Natural killer cell (primary cell): ENCODE measurements at regions not wholly inside any gene's neighbourhood (a gene's known extent, or its start where the extent isn't known, plus 50 kb on each side); places are given as distances from the start of the nearest gene placed in this dataset.

ENCODE experiments used
- ATAC-seq, 3 donors: fragments of 150-1000 bp in 2 of 3; fragments of 200-7000 bp in 1 of 3; cut with Tn5 transposase; 1 replicate in 1 of 3; 2 replicates in 2 of 3; pipeline ENCODE4 v1.10.0; 2021; ENCODE audit warnings: mild to moderate bottlenecking in 2 of 3, moderate library complexity in 2 of 3
- DNase-seq, 2 donors: peaks; one replicate each; pipeline versions ENCODE4 v3.0.0 to v3.0.0-alpha.2; 2013 to 2021; ENCODE audit warnings: mixed read lengths in 1 of 2
- H3K27ac ChIP-seq: one replicate; pipeline ENCODE4 v1.5.1; 2013; ENCODE audit warnings: mild to moderate bottlenecking, low read length
- H3K27me3 ChIP-seq: one replicate; pipeline ENCODE4 v1.6.1; 2013; ENCODE audit warnings: low read length; ENCODE audit not compliant: control insufficient read depth, insufficient read depth
- H3K36me3 ChIP-seq: one replicate; pipeline ENCODE4 v1.6.1; 2013; ENCODE audit warnings: low read length; ENCODE audit not compliant: control insufficient read depth, insufficient read depth
- H3K4me1 ChIP-seq: one replicate; pipeline ENCODE4 v1.6.1; 2013; ENCODE audit warnings: low read length; ENCODE audit not compliant: control insufficient read depth, insufficient read depth
- H3K4me3 ChIP-seq: one replicate; pipeline ENCODE4 v1.5.1; 2013; ENCODE audit warnings: low read length
- H3K9me3 ChIP-seq: one replicate; pipeline ENCODE4 v1.6.1; 2013; ENCODE audit warnings: low read length; ENCODE audit not compliant: control insufficient read depth, insufficient read depth
- H3K27ac Mint-ChIP-seq, 2 donors: one replicate each; pipeline ENCODE4 v1.8.0; 2022; ENCODE audit warnings: mild to moderate bottlenecking in 2 of 2, mixed read lengths in 2 of 2, moderate library complexity in 1 of 2
- H3K27me3 Mint-ChIP-seq, 2 donors: one replicate each; pipeline ENCODE4 v1.8.0; 2022; ENCODE audit warnings: low read depth in 2 of 2, mixed read lengths in 2 of 2
- H3K36me3 Mint-ChIP-seq: one replicate; pipeline ENCODE4 v1.8.0; 2022; ENCODE audit warnings: mixed read lengths
- H3K4me1 Mint-ChIP-seq, 2 donors: one replicate each; pipeline ENCODE4 v1.8.0; 2022; ENCODE audit warnings: mixed read lengths in 2 of 2
- H3K4me3 Mint-ChIP-seq: one replicate; pipeline ENCODE4 v1.8.0; 2022; ENCODE audit warnings: mild to moderate bottlenecking, moderate library complexity, mixed read lengths
- H3K9me3 Mint-ChIP-seq, 2 donors: one replicate each; pipeline ENCODE4 v1.8.0; 2022; ENCODE audit warnings: mixed read lengths in 2 of 2
- WGBS: methylation state at CpG from one replicate; pipeline ENCODE4 v1.1.7; 2013; ENCODE audit warnings: missing lambda C conversion rate; ENCODE audit not compliant: insufficient coverage; 5-methylcytosine and 5-hydroxymethylcytosine counted together
- intact Hi-C: fragments of 100-400 bp; cut with micrococcal nuclease; formaldehyde crosslinking; loops from one replicate; pipeline ENCODE4 v1.14.2; 2022
- TF ChIP-seq, protein P1 (sequence below): fragments of 200-600 bp; IDR thresholded peaks from one replicate; pipeline ENCODE4 v1.8.0; 2022; ENCODE audit warnings: antibody characterized with exemption

DNA sequence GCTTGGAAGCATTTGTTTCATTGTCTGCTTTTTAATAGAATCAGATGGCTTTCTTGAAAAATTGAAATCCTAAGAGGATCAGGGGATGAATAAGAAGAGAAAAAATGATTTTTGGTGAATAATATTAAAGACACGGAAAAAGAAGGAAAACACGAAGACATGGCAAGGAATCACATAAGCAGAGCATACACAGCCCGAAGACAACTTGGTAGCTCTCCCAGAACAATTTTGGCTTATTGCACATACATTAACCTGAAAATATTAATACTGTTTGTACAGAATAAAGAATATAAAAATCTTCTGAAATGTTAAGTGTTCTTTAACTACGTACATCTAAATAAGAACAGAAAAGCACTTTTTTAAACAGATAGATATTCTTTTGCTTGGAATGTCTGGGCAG is 150.0 kb downstream of the SHOX2 start:
- no peak overlapping the region for H3K4me3 Mint-ChIP-seq
- Histone ChIP-seq H3K36me3 (no peaks in the 10 kb centered on the region), H3K27me3 (no peaks in the 10 kb centered on the region), H3K9me3 (peaks cover 3% of the 10 kb centered on the region), H3K4me1 (no peaks in the 10 kb centered on the region), H3K4me3 (no peak overlapping the region), H3K27ac (no peak overlapping the region)
- no peaks in the 10 kb centered on the region for H3K36me3 Mint-ChIP-seq
- DNase-seq: no peak
- no peaks in the 10 kb centered on the region for H3K4me1 Mint-ChIP-seq
- TF ChIP-seq, protein P1, sequence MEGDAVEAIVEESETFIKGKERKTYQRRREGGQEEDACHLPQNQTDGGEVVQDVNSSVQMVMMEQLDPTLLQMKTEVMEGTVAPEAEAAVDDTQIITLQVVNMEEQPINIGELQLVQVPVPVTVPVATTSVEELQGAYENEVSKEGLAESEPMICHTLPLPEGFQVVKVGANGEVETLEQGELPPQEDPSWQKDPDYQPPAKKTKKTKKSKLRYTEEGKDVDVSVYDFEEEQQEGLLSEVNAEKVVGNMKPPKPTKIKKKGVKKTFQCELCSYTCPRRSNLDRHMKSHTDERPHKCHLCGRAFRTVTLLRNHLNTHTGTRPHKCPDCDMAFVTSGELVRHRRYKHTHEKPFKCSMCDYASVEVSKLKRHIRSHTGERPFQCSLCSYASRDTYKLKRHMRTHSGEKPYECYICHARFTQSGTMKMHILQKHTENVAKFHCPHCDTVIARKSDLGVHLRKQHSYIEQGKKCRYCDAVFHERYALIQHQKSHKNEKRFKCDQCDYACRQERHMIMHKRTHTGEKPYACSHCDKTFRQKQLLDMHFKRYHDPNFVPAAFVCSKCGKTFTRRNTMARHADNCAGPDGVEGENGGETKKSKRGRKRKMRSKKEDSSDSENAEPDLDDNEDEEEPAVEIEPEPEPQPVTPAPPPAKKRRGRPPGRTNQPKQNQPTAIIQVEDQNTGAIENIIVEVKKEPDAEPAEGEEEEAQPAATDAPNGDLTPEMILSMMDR: no peak
- WGBS: 92% methylated on average over 2 of the region's 4 CpGs
- peaks cover 9 to 10% of the 10 kb centered on the region in 2 donors for H3K9me3 Mint-ChIP-seq
- intact Hi-C loops: no loop called here
- H3K27me3 Mint-ChIP-seq: no peaks in the 10 kb centered on the region
- H3K27ac Mint-ChIP-seq: no peak overlapping the region
- ATAC-seq: no peak

DNA sequence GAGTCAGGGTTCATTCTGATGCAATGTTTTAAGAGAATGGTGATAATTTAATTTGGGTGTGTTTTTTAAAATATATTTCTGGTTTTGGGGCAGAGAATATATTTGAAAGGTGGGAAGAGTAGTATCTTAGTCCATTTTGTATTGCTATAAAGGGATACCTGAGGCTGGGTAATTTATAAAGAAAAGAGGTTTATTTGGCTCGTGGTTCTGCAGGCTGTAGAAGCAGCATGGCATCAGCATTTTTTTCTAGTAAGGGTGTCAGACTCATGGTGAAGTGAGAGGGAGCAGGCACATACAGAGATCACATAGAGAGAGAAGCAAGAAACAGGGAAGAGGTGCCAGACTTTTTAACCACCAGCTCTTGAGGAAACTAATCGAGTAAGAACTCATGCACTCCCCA is 152.7 kb downstream of the SHOX2 start:
- Histone ChIP-seq H3K4me1 (no peaks in the 10 kb centered on the region), H3K27me3 (no peaks in the 10 kb centered on the region), H3K27ac (no peak overlapping the region), H3K4me3 (no peak overlapping the region), H3K9me3 (peaks cover 5% of the 10 kb centered on the region), H3K36me3 (no peaks in the 10 kb centered on the region)
- DNase-seq (no peak), ATAC-seq (no peak)
- WGBS: 56% methylated on average over 2 of the region's 2 CpGs
- intact Hi-C loops: no loop called here
- Mint-ChIP-seq H3K9me3 (peaks cover 9 to 12% of the 10 kb centered on the region in 2 donors), H3K27me3 (no peaks in the 10 kb centered on the region), H3K4me3 (no peak overlapping the region), H3K27ac (no peak overlapping the region), H3K4me1 (no peaks in the 10 kb centered on the region), H3K36me3 (no peaks in the 10 kb centered on the region)
- TF ChIP-seq, protein P1: no peak

DNA sequence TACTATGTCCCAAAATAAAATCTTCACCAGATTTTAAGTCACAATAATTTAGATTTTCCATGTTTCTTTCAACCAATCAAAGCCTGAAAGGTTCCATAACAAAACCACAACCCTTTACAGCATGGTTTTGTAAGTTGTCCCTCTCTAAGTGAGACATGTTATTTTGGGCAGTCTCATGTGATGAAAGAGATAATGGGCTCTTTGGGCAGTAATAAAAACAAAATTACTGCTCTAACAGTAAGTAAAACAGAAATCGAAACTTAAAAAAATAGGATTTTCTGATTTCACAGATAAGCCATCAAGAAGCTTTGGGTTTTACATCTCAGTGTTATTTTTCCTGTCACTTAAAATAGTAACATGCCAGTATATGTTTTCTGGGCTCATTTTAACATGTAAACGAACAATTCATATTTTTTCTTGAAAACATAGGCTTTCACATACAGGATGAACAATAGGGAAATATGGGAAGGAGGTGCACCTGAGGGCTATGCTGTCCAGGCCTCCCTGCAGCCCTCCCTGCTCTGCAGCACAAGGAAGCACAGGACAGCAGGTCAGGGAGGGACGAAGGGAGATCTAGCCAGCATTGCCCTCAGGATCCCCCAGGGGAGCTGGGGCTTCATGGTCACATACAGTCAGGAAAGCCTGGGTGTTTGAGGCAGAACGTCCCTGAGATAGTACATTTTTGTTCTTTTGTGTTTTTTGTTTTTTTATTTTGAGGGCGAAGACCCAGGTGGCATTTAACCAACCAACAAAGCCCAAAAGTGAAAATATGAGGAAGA is 157.4 kb downstream of the SHOX2 start:
- intact Hi-C loops: no loop called here
- Mint-ChIP-seq H3K27me3 (no peaks in the 10 kb centered on the region), H3K36me3 (no peaks in the 10 kb centered on the region), H3K9me3 (peaks cover 5 to 6% of the 10 kb centered on the region in 2 donors), H3K27ac (no peak overlapping the region), H3K4me3 (no peak overlapping the region), H3K4me1 (no peaks in the 10 kb centered on the region)
- Histone ChIP-seq H3K27me3 (no peaks in the 10 kb centered on the region), H3K36me3 (no peaks in the 10 kb centered on the region), H3K27ac (no peak overlapping the region), H3K4me3 (no peak overlapping the region), H3K4me1 (no peaks in the 10 kb centered on the region), H3K9me3 (peaks cover 2% of the 10 kb centered on the region)
- TF ChIP-seq, protein P1: no peak
- ATAC-seq: no peak
- DNase-seq: no peak
- 56% methylated on average over 4 of the region's 5 CpGs for WGBS

DNA sequence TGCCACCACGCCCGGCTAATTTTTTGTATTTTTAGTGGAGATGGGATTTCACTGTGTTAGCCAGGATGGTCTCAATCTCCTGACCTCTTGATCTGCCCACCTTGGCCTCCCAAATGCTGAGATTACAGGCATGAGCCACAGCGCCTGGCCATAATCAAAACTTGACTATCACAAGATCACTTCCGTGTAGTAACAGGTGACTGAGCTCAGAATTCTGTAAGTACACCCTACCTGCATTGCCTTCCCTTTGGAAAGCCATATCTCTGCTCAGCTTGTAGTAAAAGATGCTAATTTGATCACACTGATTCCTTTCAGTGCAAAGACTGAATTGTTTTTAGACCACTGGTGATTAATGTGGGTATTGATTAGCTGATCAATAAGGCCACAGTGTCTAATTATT is 167.1 kb downstream of the SHOX2 start:
- no peak overlapping the region for H3K4me3 Mint-ChIP-seq
- no peaks in the 10 kb centered on the region for H3K36me3 ChIP-seq

More for the DNA sequence above, 167.1 kb downstream of the SHOX2 start:
- Histone ChIP-seq H3K4me1 (no peaks in the 10 kb centered on the region), H3K27me3 (no peaks in the 10 kb centered on the region), H3K9me3 (no peaks in the 10 kb centered on the region), H3K4me3 (no peak overlapping the region), H3K27ac (no peak overlapping the region)
- intact Hi-C loops: no loop called here
- Mint-ChIP-seq H3K9me3 (peaks cover 6 to 13% of the 10 kb centered on the region in 2 donors), H3K4me1 (no peaks in the 10 kb centered on the region), H3K27me3 (no peaks in the 10 kb centered on the region), H3K27ac (no peak overlapping the region), H3K36me3 (no peaks in the 10 kb centered on the region)
- 88% methylated on average over 2 of the region's 4 CpGs for WGBS
- no peak for ATAC-seq
- DNase-seq: no peak
- TF ChIP-seq, protein P1: no peak
